NCI-H2196 treated with DMSO at 0.1 percent for 48 hours (cell line): ENCODE measurements at regions not wholly inside any gene's neighbourhood (a gene's known extent, or its start where the extent isn't known, plus 50 kb on each side); places are given as distances from the start of the nearest gene placed in this dataset.
"Not testable (repeated sequence)": the region's sequence is repeated elsewhere in the genome, so short reads cannot be mapped to it uniquely, and the experiment has no call there.

Experiments used
- DNase-seq: peaks from one replicate; lab custom pipeline; 2025; ENCODE audit not compliant: unreplicated experiment; lab: John Stamatoyannopoulos, UW

DNA sequence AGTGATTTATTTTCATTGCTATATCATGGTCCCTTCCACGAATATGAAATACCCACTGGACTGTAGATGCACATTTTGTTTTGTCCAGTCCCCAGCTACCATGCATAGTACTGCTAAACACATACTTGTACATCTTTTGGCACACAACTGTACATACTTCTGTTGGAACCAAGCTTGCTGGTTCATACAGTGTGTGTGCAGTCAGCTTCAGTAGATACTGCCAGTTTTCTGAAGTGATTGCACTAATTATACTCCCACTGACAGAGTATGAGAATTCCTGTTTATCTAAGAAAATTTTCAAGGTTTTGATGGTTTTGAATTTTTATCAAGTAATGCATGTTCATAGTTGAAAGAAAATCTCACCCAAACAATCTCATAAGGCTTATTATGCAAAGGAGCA lies 100.7 kb upstream of the LMCD1 start:
- no peak for DNase-seq

DNA sequence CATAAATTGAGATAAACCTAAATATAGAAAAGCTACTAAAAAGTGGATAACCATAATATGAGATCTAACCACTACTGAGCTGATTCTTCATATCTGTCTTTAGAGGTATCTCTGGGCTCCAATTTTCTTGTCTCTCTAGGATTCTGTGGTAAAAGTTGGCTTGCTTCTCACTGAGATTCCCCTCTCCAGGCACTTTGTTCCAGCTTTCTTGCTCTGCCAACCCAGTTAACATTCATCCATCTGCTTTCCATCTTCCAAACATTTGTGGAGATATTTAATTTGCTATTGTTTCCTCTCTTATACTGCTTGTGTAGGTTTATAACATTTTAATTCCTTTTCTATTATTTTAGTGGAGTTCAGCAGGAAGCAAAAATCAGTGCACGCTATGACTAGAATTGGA lies 97.6 kb upstream of the LMCD1 start:
- DNase-seq, result no peak

DNA sequence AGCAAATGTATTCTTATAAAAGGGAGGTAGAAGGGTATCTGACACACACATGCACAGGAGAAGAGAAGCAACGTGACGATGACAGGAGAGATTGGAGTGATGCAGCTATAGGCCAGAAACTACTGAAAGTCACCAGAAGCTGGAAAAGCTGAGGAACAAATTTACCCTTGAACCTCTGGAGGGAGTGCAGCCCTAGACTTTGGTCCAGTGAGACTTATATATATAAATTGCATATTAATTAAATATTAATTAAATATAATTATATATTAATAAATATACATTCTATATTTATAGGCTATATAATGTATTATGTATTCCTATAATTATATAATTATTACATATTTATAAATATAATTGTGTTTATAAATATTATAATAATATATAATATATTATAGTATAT lies 96.5 kb upstream of the LMCD1 start:
- DNase-seq, result no peak

DNA sequence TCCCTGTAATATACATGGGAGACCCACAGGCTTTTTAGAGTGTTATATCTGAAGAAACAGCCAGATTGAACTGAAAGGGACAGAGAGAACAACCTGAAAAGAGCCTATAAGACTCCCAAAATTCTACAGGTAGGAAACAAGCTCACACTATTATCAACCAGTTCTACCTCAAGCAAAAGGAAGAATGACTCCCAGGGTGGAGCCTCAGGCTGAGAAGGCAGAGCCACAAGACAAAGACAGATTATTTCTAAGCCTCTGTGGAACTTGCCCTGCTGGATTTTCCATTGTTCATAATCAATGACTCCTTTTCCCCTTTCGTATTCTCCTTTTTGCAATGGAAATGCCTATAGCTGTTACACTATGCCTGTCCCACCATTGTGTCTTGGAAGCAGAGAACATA lies 95.1 kb upstream of the LMCD1 start:
- no peak for DNase-seq

DNA sequence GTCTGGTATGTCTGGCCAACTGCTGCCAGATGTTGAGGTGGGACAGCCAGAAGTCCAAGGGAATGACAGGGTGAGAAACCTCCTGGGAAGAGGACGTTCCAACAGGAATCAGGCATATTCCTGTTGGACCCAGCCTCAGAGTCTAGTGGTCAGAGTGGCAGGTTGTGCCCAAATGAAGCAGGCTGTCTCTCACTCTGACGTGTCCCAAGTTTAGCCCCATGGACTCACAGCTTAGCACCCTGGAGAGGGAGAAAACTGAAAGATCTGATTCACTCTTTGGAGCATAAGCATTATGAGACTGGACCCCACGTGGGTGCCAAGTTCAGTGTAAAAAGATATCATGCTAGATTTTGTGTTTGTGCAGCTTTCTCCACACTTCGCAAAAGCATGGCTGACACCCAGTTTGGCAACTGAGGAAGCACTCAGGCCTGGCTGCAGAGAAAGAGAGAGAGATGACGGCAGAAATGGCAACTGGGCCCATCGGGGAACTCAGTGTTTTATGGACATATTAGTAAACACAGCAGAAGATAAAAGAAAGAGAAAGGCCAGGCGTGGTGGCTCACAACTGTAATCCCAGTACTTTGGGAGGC lies 88.2 kb upstream of the LMCD1 start:
- no peak for DNase-seq

DNA sequence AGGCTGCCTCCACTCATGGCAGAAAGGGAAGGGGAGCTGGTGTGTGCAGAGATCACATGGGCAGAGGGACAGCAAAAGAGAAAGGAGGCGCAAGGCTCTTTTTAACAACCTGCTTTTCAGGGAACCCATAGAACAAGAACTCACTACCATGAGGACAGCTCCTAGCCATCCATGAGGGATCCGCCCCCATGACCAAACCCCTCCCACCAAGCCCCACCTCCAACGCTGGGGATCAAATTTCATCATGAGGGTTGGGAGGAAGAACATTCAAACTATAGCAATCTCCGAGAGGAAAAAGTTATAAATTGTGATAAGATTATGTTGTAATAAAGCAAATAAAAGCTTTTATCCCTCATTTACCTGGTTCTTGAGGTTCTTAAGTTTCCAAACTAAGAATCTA lies 84.7 kb upstream of the LMCD1 start:
- DNase-seq, result no peak

DNA sequence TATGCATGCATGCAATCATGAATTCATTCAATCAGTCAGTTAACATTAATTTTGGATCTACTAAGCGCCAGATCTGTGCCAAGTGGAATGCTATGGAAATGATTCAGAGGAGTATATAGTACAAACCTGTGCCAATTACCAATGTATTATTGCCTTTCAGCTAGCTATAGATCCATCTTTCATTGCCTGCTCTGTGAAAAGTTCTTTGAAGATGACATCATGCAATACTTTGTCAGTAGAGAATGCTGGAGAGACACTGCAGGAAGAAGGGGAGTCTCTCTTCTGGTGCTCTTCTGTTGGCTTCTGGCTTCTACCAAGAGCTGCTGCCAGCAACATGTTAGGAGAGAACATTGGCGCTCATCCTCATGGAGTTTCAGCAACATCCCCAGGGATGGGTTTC lies 81.0 kb upstream of the LMCD1 start:
- DNase-seq, result no peak

DNA sequence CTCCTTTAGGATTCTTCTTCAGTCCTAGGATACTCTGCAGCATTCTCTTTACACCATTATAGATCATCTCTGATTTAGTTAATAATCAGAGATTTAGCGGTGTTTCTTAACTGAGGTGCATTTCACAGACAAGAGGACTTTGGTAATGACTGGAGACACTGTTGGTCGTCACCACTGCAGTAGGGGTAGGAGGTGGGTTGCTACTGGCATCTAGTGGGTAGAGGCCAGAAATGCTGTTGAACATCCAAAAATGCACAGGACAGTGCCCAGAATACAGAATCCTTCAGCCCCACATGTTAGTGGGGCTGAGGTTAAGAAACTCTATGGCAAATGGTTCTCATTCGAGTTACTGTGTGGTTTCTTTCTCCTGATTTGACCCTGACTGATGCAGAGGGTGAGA lies 80.4 kb upstream of the LMCD1 start:
- DNase-seq, result no peak

DNA sequence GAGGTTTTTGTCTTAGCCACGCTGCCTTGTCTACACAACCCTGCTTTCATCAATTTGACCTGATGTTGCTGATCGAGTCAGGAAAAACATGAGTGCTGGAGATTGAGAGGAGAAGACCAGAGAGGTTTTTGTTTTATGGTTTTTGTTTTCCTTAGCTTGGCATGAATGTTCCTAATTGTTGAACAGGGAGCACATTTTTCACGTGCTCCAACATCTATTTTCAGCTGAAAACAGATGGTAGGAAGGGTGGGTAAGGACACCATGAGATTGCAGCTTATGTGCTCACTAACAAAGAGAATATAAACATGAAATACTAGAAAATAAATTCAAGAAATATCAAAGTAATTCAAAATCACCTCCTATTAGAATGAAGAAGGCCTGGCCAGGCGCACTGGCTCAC lies 79.9 kb upstream of the LMCD1 start:
- no peak for DNase-seq

DNA sequence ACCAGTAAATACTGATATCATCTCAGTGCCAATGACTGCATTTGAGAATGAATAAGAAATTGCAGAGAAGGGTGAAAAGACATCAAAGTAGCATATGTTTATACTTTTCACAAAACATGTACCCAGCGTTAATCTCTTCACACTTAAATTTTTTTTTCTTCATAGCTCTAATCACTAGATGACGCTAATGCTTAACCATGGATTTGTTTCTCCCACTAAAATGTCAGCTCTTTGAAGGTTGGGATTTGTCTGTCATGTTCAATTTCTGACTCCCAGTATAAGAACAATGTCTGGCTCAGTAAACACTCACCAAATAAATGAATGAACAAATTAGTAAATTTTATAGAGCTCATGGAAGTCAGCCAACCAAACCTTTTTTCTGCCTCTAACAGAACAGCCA lies 78.3 kb upstream of the LMCD1 start:
- DNase-seq, result no peak

DNA sequence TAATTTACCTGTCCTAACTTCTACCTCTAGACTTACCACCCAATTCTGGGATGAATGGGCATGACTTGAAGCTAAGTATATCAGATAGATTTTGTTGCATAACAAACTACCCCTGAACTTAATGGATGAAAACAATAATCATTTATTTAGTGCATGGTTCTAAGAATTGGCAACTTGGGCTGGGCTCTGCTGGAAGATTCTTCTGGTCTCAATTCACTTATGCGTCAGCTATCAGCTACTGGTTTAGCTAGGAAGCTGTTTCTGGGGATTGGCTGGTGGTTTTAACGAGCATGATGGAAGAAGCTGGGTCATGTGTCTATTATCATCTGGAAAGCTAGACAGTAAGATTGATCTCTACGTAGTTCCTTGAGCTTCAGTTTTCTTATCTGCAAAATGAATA lies 77.3 kb upstream of the LMCD1 start:
- DNase-seq, result no peak

DNA sequence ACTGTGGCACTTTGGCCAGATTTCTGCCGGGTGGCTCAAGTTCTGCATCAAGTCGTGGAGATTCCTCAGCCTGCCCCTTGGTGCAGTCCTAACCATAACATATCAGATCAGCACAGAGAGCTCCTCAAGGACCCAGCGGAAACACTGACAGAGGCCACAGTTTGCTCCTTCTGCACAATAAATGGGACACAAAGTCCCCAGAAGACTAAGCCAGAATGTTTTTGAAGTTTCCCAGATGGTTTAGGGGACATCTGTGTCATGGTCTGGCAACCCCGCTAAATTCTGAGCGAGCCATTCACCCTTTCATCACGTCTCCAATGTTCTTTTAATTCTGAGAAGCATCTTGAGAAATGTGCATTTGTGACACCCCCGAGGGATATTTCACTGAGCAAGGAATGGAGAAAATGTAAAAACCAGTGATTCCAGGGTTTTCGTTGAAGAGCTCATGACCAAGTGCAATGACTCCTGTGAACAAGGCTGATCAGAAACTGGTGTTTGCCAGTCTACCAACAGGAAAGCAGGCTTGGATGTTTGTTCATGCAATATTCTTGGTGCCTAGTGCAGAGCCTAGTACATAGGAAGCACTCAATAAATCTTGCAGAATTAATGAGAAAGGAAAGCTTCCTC lies 64.8 kb upstream of the LMCD1 start:
- no peak for DNase-seq

DNA sequence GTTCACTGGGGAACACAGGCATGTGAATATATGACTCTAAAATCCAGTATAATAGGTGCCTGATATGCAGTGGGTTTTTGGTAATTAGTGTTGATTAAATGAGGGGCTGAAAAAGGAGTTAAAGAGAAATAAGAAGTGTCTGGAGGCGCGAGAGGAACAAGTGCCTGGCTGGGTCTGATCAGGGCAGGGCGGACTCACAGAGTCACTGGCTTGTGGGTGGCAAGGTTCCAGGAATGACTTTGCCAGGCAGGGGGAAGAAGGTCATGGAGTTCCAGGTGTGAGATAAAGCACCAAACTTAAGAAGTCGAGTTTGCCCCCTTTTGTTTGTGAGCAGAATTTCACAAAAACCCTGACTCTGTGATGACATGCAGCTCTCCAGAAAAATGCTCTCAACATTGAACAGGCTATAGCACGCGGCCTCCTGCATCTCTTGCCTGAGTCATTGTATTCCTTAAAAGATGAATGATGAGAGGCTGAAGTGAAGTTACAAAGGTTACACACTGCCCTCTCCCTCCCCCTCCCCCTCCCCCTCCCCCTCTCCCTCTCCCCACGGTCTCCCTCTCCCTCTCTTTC lies 63.0 kb upstream of the LMCD1 start:
- DNase-seq, result no peak

DNA sequence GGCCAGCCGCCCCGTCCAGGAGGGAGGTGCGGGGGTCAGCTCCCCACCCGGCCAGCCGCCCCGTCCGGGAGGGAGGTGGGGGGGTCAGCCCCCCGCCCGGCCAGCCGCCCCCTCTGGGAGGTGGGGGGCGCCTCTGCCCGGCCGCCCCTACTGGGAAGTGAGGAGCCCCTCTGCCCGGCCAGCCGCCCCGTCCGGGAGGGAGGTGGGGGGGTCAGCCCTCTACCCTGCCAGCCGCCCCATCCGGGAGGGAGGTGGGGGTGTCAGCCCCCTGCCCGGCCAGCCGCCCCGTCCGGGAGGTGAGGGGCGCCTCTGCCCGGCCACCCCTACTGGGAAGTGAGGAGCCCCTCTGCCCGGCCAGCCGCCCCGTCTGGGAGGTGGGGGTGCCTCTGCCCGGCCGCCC lies 61.5 kb upstream of the LMCD1 start:
- DNase-seq, result not testable (repeated sequence)

DNA sequence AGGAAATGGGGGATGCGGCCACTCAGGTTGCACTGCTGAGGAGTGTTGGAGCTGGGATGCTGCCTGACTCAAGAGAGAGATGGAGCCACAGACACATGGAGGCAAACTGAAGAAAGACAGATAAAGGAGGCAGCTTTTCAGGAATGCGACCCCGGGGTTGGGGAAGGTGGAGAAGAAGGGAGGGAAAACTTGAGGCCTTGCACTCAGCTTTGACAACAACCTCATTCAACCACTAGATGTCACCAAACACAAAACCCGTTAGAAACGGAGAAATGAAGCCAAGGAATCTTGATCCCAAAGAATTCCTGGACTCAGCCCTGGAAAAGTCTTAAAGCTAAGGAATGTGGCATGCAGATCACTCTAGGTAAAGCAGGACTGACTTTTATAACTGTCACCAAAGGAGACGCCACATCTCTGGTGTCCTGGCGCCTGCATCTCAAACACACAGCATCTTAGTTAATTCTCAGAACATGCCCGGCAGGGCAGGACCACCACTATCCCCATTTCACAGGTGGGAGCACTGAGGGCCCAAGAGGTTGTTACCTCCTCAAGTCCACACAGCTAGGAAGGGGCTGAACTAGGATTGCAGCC lies 59.6 kb upstream of the LMCD1 start:
- no peak for DNase-seq

DNA sequence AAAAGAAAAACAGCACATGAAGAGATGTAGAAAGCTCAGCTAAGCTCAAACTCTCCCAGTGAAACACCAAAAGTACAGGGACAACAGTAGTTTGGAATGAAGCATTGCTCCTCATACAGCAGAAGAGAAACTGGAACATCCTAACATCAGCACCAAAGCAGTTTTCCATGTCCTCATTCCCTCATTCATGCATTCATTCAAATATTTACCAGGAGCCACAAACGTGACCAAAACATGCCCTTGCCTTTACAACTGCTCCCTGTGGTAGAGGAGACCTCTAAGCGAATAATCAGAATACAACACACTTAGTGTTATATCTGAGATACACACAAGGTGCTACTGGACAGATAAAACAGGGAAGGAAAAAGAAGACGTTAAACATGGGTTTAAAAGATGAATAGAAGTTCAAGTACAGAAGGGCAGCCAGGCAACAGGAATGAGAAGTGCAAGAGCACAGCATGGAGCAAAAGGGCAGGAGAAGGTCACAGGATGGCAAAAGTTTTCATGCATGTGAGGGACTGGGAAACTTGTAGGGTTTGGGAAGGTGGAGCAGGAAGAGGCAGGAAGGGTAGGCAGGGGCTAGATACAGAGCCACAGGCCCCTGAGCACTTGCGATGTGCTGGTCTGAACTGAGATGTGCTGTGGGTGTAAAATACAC lies 58.5 kb upstream of the LMCD1 start:
- no peak for DNase-seq

DNA sequence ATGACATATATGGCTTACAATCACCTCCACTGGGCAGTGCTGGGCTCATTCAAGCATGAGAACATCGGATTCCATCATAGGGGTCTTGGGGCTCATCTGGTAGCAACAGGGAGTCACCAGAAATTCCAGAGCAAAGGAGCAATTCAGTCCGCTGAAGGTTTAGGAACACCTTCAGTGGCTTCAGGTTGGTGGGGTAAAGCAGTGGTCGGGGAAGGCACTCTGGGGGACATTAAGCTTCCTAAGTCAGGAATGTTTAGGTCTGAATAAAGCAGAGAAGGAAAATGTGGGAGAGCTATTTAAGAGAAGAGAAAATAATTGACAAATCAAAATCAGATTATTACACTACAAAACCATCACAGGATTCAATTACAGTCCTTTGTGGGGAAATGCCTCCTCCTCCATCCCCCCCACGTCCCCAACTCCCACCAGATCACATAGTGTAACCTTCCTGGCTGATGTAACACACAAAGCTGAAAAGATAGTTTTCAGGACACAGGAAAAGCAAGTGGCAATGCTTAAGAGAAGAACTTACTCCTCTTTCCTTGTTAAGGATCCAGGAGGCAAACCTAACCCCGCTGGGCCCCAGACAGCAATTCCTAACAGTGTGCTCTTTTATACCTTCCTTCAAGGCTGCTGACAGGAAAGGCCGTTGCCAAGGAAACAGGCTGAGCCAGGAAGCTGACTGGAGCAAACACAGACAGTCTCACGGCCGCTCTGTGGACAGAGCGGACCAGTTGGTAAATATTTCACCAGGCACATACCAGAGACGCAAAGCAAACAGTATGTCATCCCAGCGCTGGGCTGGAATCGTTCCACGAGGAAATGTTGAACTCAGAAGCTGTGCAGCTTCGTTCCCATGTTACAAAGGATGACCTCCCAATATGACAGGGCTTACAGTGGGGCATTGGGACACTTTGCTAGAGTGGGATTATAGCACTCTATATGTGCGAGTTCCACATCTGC lies 57.5 kb upstream of the LMCD1 start:
- peak; percentile 72 for DNase-seq

DNA sequence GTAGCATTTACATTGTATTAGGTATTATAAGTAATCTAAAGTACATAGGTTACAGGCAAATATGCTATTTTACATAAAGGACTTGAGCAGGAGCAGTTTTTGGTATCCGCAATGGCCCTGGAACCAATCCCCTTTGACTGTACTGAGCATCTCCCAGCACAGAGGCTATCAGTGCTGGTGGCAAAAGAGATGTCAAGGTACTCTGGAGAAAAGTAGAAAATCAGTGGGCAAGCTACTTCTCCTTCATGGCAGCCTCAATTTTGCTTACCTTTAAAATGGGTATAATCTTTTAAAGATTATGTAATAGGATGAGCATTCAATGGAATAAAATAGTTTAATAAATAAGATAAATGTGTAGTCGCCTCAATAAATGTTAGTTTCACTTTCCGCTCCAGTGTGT lies 56.7 kb upstream of the LMCD1 start:
- DNase-seq, result no peak

DNA sequence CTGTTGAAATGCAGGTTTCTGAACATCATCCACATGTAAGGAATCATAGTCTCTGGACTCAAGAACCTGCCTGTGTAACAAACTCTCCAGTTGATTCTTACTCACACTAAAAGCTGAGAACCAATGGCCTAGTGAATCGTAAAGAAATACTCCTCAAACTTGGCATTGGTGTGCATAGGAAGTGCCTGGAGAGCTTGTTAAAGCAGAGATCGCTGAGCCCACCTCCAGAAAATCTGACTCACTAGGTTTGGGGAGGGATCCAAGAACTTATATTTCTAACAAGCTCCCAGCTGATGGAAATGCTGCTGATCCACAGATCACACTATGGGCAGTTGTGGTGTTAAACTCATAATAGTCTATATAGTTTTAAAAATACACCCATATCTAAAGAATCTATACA lies 55.8 kb upstream of the LMCD1 start:
- DNase-seq, result no peak

DNA sequence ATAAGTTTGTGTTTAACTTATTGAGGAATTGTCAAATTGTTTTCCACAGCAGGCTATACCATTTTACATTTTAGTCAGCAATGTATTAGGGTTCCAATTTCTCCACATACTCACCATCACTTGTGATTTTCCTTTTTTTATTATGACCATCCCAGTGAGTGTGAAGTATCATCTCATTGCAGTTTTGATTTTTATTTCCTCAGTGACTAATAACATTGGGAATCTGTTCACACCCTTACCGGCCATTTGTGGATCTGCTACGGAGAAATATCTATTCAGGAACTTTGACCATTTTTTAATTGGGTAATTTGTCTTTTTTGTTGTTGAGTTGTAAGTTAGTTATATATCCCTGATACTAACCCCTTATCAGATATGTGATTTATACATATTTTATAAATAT lies 54.8 kb upstream of the LMCD1 start:
- no peak for DNase-seq

DNA sequence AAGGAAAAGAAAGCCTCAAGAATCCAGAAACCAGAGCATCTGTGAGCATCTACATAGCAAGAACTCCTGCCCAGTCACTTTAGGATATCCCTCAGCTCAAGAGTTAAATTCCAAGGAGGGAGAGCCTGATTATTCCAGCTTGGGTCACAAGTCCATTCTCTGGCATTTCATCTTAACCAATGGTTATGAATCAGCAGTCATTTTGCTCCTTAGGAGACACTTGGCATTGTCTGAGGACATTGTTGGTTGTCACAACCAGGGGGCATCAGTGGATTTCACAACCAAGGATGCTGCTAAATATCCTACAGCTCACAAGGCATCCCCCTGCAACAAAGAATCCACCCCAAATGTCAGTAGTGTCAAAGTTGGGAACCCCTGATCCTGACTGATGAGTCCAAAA lies 51.0 kb upstream of the LMCD1 start:
- no peak for DNase-seq
